D721Med (cell line): ENCODE measurements at regions not wholly inside any gene's neighbourhood (a gene's known extent, or its start where the extent isn't known, plus 50 kb on each side); places are given as distances from the start of the nearest gene placed in this dataset.

Source experiments
- DNase-seq: peaks from one replicate; pipeline ENCODE4 v3.0.0; 2011; ENCODE audit warnings: low spot score; ENCODE audit not compliant: insufficient read length
- FAIRE-seq: peaks from 2 replicates; lab custom pipeline; 2011; peaks lifted over from hg19 to GRCh38; lab: Jason Lieb, UNC
- CTCF ChIP-seq: IDR thresholded peaks from 2 replicates; pipeline ENCODE4 v1.5.1; 2012; ENCODE audit warnings: mild to moderate bottlenecking, control low read depth; ENCODE audit not compliant: insufficient read depth; ENCODE audit errors: missing control alignments

GRCh38 chr1:101185421-101185820 is 51.4 kb upstream of the S1PR1 start:
- TF ChIP-seq CTCF = no peak
- FAIRE-seq (no peak), DNase-seq (no peak)

GRCh38 chr1:101183388-101183699 is 53.5 kb upstream of the S1PR1 start:
- DNase-seq (no peak), FAIRE-seq (no peak)
- TF ChIP-seq CTCF = no peak

GRCh38 chr1:101182627-101183387 is 54.0 kb upstream of the S1PR1 start:
- FAIRE-seq = no peak
- no peak for TF ChIP-seq CTCF
- DNase-seq = no peak

- FAIRE-seq = no peak
- TF ChIP-seq CTCF = no peak
- no peak for DNase-seq
Observed at GRCh38 chr1:101181930-101182329, 54.9 kb upstream of the S1PR1 start.

- FAIRE-seq = no peak
- no peak for DNase-seq
- TF ChIP-seq CTCF = no peak
Observed at GRCh38 chr1:101178688-101179491, 57.9 kb upstream of the S1PR1 start.

- TF ChIP-seq CTCF = no peak
- DNase-seq = no peak
- no peak for FAIRE-seq
Observed at GRCh38 chr1:101178341-101178687, 58.5 kb upstream of the S1PR1 start.

- no peak for FAIRE-seq
- no peak for DNase-seq
- TF ChIP-seq CTCF = no peak
Observed at GRCh38 chr1:101175886-101176285, 60.9 kb upstream of the S1PR1 start.
